T-helper 2 cell (primary cell): ENCODE measurements at regions not wholly inside any gene's neighbourhood (a gene's known extent, or its start where the extent isn't known, plus 50 kb on each side); places are given as distances from the start of the nearest gene placed in this dataset.

Source experiments
- DNase-seq, 5 experiments: peaks; one replicate each; pipeline versions ENCODE4 v3.0.0 to v3.0.0-alpha.2; 2012 to 2022

GRCh38 chr2:219692521-219692920 lies 65.1 kb downstream of the SLC4A3 start:
- no peak for DNase-seq

DNA sequence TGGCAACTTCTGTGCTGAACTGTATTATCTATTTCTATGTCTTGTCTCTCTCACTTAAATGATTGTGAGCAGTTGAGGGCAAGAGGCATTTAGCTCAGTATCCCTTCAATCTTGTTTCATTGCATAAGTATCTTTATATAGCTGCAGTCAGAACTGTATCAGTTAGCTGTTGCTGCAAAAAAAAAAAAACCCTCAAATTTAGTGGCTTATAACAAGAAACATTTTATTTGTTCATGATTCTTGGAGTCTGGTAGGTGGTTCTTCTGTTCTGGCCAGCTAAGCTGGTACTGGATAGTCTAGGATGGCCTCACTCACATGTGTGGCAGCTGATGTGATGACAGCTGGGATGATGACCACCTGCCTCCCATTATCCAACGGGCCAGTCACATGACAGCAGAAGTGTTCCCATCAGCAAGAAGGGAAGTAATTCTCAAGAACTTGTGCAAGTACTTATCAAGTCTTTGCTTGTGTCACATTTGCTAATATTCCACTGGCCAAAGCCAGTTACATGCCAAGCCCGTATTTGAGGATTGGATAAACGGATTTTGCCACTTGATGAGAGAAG lies 67.8 kb downstream of the SLC4A3 start:
- DNase-seq, result no peak

DNA sequence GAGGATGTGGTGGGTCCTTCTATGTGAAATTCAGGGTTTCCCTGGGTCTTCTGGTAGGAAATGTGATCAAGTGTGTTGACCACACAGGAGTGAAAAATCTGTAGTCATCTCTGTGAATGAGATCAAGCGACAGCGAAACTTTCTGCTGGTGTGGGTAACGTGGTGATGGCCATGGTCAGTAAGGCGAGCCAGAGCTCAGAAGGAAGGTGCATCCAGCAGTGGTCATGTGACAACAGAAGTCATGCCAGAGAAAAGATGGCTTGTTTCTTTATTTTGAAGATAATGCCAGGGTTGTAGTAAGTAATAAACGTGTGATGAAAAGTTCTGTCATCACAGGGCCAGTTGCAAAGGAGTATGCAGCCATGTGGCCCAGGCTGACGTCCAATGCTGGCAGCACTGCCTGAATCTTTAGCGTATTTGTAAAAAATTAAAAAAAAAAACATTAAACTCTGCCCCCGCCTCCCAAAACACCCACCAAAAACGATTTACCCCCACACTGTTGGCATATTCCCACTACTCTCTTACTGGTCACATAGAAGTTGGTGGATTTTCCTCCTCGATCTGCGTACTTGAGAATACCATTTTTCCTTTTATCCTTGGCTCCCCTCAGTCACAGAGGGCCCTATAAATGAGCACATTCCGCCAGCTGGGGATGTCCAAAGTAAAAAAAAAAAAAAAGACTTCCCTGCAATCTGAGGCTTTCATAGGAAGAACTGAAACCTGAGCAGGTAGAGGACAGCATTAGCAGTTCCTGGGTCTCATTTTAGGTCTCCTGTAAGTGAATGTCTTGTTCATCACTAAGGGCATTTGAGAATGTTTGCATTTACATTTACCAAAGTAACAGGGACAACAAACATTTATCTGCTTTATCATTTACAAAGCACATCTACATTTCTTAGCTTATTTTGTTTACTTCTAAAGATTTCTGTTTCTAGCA lies 70.6 kb downstream of the SLC4A3 start:
- no peak for DNase-seq

DNA sequence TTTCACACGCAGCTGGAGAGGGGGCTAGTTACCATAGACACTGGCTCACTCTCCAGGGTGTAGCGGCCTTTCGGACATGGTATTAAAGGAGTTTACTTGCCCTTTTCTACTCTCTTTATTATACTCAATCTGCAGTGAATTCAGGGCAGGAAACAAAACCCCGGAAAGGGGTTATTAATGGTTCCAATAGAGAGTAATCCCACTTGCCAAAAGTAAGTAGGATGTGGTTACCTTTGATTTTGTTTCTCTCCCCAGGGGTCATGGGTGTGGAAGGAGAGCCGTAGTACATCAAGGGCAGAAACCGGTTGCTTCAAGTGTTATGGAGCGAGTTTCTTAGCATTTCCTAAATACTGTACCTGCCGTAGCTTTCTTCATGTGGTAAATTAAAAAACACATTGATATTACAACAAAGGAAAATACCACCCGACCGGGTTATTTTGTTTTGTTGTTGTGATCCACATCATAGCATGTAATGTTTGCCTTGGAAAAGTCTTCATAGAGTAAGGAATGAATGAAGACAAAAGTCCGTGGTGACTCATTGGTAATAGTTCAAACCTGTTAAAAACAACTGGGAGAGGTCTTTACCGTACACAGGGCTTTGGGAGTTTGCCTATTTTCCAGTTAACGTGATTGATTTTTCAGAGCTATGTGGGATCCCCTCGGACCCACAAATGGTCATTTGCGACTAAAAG lies 71.5 kb downstream of the SLC4A3 start:
- no peak for DNase-seq

- no peak for DNase-seq
These were observed 72.0 kb downstream of the SLC4A3 start for GRCh38 chr2:219699440-219699821.

GRCh38 chr2:219701847-219702634 lies 74.6 kb downstream of the SLC4A3 start:
- no peak for DNase-seq

DNA sequence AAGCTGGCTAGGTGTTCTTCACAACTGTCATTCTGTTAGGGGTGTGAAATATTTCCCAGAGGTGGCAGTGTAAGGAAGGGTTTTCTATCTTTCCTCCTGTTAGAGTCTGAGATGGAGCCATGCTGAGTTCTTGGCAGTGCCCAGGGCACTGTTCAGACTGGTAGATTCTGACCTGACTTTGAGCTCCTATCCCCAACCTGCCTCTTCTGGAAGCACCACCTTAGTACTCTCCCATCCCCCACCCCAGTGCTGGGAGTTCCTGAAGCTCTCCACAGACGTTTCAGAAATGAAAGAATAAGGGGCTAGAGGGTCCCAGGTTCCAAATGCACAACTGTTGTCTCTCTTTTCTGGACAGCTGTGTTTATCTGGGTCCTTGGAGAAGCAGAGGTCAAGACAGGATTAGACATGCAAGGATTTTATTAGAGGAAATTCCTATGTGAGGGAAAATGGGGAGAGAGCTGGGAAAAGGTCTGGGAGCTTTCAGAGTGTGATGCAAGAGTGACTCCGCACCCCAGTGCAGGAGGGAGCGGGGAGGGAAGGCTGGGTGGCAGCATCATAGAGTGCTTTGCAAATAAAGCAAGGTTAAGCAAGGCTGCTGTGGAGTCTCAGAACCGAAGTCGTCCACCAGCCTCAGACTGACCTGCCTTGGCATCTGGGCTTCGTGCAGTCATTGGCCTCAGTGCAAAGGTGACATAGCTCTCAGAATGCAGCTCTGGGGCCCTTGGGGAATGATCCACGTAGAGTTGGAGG lies 75.5 kb downstream of the SLC4A3 start:
- no peak for DNase-seq

DNA sequence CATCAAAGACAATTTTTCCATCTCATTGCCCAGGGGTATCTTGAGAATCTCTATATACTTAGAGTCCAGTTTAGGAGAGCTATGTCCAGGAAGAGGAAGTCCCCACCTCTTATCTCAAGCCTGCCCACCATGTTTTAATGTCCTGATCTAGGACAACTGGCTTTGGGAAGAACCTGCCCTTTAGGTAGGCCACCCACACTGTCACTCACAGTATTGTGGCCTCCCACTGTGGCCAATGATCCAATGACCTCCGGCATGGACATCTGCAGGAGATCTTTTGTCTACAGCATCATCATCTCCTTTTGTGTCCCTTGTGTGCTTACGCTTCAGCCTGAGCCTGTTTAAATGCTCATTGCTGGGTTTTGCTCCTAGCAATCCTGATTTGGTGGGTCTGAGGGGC lies 77.4 kb downstream of the SLC4A3 start:
- no peak for DNase-seq

DNA sequence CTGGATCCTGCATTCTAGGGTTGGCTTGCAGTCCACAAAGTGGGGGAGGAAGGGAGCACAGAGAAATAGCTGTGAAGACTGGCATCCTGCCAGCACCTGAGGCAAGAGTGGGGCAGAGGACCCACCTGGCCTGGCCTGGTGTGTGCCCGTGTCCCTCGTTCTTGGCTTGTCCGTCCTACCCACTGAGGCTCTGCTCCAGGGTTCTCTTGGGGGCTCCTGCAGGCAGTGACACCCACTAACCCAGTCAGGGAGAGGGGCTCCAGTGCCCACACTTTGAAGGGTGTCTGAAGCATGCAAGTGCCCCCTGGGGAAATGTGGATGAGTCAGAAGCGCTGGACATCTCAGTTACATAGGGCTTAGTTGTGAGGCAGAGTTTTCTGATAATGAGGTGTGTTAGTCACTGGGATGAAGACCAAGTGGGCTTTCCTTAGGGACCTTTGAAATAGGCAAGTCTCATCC lies 79.4 kb downstream of the SLC4A3 start:
- no peak for DNase-seq

DNA sequence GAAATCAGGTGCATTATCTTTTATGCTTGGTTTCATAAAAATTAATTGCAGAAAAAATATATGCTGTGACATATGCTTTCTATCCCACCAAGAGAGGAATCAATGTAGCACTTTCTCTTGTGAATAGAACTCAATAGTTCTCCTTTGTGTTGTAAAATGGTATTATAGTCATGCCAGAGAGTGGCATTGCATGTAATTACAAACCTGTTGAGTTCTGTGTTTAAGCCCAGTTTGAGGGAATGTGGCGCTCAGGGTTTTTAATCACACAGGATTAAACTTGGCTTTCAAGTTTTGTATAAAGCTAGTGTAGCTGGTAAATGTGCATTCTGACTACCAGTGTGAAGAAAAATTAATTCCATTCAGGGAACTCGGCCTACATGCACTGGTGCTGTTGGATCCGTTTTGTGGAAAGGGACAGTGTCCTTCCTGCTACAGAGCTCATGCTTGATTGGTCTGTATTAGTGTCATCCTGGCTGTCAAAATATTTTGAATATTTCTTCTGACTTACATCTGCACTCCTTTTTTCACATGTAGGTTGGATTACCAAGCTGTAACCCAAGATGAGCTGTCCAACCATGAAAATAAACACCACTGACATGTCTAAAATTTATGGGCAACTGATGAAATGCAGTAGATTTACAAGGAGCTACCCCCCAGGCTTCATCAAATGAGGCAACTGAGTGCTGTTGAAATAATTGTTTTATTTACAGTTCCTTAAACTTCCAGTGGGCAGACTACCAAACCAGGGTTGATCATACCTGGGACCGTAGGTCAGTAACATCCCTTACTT lies 80.3 kb downstream of the SLC4A3 start:
- no peak for DNase-seq

GRCh38 chr2:219709331-219709761 lies 81.9 kb downstream of the SLC4A3 start:
- DNase-seq, result no peak

- peak in 1 of 5 experiments; percentile 3 for DNase-seq
These were observed 85.7 kb downstream of the SLC4A3 start for GRCh38 chr2:219713110-219713509.

DNA sequence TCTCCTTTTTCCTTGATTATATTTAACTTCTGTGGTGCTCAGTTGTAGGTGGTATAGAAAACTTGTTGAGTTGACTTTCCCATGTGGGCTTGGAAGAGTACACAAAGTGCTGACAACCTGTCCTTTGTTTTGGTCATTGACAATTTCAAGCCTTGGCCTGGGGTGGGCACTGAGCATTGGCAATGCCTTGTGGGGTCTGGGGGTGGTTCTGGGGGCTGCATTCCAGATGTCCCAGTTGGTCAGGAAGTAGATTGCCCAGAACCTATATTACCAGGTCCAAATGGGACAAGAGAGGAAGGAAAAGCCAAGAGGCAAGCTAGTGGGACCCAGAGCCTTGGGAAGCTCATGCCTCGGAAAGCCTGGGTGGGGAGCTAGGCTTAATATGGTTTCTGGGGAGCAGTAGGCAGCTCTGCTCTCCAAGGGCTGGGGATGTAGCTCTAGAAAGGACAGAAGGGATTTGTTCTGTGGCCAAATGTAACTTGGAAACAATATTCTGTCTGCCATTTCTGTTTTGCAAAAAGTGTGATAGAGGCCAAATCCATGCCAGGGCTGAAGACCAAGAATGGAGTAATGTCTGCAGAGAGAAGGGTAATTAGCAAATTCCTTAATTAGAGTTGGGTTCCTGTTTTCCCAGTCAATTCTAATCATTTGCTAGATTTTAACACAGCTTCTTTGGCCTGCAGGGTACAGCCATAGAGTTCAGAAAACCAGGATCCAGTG lies 87.4 kb downstream of the SLC4A3 start:
- DNase-seq, result no peak

- no peak for DNase-seq
These were observed 90.6 kb downstream of the SLC4A3 start for GRCh38 chr2:219718066-219718465.

- no peak for DNase-seq
These were observed 92.1 kb downstream of the SLC4A3 start for GRCh38 chr2:219719521-219719920.

DNA sequence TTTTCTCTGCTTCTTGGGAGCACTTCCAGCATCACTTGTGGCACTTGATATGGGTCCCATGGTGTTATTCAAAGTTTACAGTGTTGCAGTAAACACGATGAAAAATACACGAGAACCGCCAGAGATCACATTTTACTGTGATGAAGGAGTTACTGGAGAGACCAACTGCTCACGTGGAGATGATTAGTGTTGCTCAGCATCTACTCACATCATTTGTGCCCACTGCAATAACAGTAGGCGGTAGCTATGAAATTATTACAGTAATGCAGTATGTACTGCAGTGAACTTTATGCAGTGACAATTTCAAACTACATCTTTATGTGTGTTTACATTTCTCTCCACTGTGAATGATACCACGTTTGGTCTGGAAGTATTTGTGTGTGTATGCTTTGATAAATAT lies 93.5 kb downstream of the SLC4A3 start:
- no peak for DNase-seq

GRCh38 chr2:219722276-219722879 lies 94.9 kb downstream of the SLC4A3 start:
- no peak for DNase-seq

DNA sequence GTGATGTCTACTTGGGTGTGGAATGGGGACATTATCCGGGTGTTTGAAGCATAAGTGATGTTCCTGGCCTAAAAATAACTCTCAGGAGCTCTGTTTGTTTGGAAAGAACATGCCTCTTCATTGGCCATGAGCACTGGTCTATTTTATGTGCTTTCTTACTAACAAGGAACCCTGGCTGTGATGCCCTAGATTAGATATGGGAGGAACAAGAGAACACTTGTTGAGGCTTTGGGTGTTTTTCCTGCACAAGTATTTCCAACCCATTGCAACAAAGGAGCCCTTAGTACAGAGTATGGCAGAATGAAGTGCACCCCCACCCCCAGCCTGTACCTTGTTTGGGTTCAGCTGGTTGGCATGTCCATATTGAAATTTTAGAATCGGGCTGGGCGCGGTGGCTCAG lies 95.9 kb downstream of the SLC4A3 start:
- no peak for DNase-seq

GRCh38 chr2:219724628-219725027 lies 97.2 kb downstream of the SLC4A3 start:
- DNase-seq, result no peak

DNA sequence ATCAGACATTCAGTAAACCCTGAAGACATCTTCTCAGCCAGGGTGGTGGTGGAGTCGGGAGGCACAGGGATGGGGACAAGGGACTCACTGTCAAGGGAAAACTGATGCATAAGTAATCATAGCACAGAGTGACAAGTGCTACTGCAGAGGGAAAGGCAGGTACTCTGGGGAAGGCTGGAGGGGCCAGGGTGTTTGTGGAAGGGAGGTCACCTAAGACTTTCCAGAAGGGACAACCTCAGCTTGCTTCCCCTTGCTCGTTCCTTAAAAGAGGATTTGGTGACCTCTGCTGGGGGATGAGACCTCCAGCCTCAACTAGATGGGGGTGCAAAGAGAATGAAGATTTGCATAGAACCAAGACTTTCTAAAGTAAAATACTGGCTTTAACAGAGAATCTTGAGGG lies 99.5 kb downstream of the SLC4A3 start:
- DNase-seq, result no peak
